ENCODE measurements at regions not wholly inside any gene's neighbourhood (a gene's known extent, or its start where the extent isn't known, plus 50 kb on each side); places are given as distances from the start of the nearest gene placed in this dataset.
"Not testable (repeated sequence)": the region's sequence is repeated elsewhere in the genome, so short reads cannot be mapped to it uniquely, and the experiment has no call there.

DNA sequence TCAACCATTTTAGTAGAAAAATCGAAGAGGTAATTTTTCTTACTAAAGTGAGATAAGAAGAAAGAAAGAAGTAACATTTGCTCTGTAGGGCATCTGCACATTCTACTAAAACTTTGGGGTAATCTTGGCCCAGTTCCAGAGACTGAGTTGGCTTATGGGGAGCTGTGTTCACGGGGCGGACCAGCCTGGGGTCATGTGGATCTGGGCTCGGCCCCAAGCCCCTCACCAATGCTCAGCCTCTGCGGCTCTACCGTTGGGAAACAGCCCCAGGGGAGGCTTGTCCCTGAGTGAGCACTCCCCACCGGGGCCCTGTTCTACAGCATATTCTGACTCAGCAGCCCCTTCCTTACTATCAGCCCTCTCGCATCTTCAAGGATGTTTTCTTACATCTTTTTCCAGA, 132.3 kb downstream of the RTP5 start:
- DNase-seq (ENCODE audit: low spot score): no peak

DNA sequence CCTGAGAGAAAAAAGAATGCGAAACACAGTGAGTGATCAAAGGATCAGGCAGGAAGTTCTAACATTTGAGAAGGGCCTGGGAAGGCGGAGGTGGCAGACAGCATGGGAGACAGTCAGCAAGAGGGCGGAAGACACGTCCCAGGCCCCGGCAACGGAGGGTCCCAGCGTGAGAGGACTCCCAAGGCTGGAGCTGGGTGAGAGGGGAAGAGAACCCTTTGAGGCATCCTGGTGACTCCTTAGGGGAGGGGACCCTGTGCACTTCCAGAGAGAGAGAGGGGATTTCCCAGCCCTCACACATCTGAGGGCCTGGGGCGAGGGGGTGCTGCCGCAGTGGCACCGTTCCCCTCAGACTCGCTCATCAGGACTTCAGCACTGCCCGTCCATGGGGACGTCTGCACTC, 133.4 kb downstream of the RTP5 start:
- DNase-seq (ENCODE audit: low spot score): no peak

DNA sequence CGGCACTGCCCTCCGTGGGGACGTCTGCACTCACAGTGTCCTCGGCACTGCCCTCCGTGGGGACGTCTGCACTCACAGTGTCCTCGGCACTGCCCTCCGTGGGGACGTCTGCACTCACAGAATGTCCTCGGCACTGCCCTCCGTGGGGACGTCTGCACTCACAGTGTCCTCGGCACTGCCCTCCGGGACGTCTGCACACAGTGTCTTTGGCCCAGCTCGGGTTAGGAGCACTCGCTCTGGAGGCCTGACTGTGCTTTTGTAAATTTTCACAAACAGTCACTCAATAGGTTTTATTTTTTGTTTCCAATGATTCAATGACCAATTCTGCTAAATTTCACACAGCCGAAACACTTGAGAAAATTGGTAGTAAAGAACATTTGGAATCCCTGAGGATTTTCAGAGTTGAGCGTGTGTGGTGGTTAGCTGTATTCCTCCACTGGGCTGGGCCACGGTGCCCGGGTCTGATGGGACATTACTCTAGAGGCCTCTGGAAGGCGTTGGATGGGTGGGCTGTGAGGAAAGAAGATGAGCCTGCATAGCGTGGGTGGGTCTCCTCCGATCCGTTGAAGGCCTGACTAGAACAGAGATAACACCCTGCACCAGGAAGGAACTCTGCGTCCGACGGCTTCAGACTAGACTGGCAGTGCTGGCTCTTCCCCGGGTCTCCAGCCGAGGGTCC, 134.8 kb downstream of the RTP5 start:
- no peak for DNase-seq (ENCODE audit: low spot score)

DNA sequence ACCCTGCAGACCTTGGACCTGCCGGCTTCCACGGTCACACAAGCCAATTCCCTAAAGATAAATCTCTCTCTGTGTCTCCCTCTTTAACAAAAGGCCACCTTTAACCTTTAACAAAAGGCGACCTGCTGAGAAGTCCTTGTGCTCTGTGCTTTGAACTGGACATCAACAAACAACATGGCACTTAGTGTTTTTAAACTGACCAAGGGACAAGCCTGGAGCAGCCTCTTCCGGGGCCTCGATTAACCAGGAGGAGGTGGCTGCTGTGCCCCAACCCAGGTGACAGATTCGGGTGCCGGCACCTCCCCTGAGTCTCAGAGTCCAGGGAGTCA, 135.3 kb downstream of the RTP5 start:
- no peak for DNase-seq (ENCODE audit: low spot score)

DNA sequence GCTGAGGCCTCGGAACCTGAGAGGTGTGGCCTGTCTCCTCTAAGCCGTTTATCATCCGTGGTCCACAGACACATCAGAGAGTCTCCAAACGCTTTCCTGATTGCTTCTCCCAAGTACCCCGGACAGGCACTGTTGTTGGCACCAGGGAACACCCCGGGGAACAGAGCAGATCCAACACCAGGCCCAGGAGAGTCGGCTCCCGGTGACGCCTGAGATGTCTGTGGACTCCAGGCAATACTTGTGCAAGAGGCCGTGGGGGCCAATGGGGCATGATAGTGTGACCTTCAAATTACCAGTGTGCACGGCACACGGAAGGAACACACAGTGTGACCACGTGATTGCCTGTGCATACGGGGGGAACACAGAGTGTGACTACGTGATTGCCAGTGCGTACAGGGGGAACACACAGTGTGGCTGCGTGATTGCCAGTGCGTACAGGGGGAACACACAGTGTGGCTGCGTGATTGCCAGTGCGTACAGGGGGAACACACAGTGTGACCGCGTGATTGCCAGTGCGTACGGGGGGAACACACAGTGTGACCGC, 136.6 kb downstream of the RTP5 start:
- not testable (repeated sequence) for DNase-seq (ENCODE audit: low spot score)

DNA sequence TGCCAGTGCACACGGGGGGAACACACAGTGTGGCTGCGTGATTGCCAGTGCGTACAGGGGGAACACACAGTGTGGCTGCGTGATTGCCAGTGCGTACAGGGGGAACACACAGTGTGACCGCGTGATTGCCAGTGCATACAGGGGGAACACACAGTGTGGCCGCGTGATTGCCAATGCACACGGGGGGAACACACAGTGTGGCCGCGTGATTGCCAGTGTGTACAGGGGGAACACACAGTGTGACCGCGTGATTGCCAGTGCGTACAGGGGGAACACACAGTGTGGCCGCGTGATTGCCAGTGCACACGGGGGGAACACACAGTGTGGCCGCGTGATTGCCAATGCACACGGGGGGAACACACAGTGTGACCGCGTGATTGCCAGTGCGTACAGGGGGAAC, 139.4 kb downstream of the RTP5 start:
- peak; percentile 39 for DNase-seq (ENCODE audit: low spot score)

DNA sequence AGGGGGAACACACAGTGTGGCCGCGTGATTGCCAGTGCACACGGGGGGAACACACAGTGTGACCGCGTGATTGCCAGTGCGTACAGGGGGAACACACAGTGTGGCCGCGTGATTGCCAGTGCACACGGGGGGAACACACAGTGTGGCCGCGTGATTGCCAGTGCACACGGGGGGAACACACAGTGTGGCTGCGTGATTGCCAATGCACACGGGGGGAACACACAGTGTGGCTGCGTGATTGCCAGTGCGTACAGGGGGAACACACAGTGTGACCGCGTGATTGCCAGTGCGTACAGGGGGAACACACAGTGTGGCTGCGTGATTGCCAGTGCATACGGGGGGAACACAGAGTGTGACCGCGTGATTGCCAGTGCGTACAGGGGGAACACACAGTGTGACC, 140.3 kb downstream of the RTP5 start:
- not testable (repeated sequence) for DNase-seq (ENCODE audit: low spot score)

DNA sequence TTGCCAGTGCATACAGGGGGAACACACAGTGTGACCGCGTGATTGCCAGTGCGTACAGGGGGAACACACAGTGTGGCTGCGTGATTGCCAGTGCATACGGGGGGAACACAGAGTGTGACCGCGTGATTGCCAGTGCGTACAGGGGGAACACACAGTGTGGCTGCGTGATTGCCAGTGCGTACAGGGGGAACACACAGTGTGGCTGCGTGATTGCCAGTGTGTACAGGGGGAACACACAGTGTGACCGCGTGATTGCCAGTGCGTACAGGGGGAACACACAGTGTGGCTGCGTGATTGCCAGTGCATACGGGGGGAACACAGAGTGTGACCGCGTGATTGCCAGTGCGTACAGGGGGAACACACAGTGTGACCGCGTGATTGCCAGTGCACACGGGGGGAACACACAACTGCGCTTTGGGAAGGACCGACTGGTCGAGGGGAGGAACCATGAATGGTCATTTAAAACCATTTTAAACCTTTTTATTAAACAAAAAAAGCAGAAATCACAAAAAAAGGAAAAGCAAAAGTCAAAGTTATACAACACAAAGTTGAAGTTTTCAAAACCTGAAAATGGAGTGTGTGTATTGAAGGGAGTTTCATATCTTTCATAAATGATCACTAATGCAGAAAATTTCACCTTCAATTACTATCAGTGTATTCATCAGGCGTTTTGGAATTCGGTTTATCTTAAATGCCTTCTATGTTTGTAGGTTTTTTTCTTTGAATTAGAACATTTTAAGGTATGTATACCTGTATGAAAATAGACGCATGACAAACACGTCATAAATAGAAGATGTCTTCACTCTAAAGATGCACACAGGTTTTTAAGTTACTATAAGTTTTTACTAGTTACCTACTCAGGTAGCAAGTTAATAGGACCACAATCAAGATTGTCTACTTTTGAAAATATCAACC, 141.0 kb downstream of the RTP5 start:
- peak; percentile 9 for DNase-seq (ENCODE audit: low spot score)

DNA sequence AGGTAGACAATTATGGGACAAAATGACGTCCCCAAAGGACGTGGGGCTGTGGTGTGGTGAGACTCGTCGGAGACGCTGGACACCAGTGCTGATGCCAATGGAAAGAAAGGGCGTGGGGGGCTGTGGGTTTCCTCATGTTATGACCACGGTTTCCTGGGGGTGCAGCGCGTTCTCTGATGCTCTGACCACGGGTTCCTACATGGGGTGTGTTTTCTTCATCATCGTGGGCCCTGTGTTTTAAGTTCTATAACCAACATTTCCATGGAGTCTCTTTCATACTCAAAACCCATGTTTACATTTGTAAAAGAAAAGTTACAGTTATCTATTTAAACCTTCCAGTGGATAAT, 141.6 kb downstream of the RTP5 start:
- DNase-seq (ENCODE audit: low spot score): peak; percentile 47

DNA sequence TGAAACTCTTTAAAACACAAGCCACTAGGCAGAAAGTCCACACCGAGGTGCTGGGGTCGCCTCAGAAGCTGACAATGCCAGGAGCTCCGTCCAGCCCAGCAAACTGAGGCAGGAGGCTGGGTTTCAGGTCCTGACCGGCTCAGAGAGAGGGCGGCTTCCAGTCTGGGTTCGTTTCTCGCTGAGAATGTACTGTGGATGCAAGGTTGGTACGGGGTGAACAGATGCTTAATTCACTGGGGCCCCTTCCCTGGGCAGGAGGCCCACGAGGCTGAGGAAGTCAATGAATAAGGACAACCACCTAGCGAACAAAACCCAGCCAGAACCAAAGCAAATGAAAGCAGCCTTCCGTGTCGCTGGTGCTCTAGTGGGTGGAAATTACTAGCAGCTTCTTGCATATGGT, 142.0 kb downstream of the RTP5 start:
- DNase-seq (ENCODE audit: low spot score): peak; percentile 60

DNA sequence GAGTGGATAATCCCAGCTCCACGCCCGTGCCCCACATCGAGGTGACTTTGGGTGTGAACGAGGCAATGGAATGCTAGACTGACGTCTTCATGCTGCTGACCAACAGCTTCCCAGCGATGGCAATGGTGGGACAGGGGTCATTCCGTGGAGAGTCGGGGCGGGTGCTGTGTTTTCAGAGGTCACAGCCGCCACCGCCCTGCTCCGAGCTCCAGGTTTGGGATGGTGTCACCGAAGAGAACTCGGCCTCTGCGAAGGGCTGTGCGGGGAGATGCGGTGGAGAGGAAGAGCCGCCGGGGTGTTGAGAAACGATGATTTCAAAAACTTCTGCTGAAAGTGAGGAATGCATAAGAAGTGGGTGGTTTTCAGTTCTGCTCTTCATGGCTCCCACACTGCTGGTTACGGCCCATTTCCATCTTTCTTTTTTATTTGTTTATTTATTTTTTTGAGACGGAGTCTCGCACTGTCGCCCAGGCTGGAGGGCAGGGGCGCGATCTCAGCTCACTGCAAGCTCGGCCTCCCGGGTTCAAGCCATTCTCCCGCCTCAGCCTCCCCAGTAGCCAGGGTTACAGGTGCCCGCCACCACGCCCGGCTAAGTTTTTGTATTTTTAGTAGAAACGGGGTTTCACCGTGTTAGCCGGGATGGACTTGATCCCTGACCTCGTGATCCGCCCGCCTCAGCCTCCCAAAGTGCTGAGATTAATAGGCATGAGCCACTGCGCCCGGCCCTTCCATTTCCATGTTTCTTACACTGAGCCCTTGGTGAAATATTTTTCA, 142.6 kb downstream of the RTP5 start:
- DNase-seq (ENCODE audit: low spot score): peak; percentile 75

DNA sequence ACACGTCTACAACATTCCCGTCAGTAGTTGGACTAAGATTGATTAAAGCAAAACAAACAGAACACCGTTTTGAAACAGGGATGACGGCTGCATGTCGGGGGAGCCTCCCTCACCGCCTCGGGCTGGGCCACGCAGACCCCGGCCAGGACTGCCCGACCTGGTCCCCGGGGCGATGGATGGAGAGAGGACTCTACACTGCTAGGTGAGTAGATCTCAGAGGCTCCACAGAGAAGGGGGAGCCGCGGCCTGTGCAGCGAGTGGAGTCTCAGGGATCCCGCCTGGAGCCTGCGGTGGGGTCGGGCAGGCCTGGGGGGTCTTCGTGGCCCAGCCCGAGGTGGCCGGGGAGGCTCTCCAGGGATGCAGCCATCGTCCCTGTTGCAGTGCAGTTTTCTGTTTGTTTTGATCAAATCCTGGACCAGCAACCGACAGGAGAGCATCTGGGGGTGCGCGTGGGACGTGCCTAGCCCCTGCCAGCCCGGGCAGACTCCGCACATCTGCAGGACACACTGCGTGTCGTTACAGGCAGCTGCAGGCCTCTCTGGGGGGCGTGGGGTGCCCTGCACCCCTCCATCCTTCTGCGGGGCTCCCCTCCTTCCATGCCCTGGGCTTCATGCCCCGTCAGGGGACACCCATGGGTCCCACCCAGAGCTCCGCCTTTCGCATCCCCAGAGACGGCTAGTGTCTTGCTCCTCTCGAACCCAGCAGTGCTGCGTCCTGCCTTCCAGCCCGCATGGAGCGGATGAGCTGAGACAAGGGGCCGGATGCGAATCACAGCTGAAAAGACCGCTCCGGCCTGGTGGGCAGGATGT, 143.6 kb downstream of the RTP5 start:
- DNase-seq (ENCODE audit: low spot score): peak; percentile 76

DNA sequence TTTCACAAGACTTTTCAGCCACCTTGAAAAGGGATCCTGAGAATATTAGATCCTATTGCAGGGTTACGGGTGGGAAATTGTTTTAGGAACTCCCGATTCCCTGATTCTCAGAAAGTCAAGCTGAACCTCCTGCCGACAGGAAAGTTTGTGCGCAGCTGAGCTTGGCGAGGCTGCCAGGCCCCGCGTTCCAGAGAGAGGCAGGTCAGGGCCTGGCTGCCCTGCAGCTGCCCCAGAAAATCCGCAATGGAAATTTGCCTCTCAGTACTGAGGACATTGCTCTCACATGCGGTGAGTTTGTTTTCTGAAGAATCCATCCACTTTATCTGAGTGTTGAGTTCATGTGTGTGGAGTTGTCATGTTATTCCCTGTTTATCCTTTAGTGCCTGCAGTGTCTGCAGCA, 144.2 kb downstream of the RTP5 start:
- DNase-seq (ENCODE audit: low spot score): peak; percentile 68

DNA sequence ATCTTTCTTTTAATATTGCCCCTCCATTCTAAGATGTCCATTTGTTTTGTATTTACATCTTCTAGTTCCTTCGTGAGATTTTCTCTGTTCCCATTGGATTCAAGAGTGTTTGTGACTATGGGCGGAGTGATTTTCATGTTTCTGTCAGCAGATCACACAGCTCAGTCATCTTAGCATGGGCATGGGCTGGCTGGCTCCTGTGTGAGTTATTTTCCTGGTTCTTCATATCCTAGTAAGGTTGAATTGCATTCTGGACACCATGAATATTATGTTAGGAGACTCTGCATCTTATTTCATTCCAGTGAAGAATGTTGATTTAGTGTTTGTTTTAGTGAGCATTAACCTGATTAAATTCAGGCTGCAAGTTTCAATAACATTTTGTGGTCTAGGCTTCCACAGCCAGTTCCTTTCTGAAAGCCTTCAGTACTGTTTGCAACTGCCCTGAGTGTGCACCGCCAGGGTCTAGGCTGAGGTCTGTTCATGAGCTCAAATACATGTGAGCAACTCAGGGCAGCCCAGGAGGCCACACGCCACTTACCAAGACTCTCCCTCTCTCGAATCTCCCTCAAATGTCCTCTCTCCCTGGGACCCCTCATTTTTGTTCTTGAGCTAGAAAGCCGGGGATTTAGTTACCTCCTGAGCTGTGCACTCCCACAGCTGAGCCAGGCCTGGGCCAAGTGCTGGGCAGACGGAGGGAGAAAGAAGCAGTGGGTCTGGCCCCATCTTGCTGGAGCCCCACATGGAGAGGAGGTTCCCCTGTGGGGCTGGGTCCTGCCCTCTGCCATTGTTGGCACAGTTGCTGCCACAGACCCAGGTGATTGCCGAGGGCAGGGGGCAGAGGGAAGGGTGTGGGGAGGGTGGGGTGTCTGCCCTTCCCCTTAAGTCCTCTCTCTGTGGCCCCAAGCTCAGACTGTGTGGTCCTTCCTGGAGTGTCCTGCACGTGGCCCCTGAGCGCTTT, 145.9 kb downstream of the RTP5 start:
- peak; percentile 57 for DNase-seq (ENCODE audit: low spot score)

DNA sequence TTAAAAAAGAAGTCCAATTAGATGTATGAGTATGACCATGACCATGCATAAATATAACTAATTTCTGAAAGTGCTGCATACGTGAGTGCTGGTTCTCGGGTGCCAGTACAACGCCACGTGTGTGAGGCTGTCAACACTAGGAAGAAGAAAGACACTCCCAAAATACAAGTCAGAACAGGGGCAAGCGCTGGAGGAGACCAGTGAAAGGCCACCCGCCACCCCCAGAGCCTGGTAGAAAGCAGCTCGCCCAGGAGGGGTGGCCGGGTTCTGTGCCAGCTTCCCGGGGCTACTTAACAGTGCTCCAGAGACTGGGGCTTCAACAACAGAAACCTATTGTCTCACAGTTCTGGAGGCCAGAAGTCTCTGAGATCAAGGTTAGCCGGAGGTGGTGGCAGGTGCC, 147.6 kb downstream of the RTP5 start:
- no peak for DNase-seq (ENCODE audit: low spot score)

DNA sequence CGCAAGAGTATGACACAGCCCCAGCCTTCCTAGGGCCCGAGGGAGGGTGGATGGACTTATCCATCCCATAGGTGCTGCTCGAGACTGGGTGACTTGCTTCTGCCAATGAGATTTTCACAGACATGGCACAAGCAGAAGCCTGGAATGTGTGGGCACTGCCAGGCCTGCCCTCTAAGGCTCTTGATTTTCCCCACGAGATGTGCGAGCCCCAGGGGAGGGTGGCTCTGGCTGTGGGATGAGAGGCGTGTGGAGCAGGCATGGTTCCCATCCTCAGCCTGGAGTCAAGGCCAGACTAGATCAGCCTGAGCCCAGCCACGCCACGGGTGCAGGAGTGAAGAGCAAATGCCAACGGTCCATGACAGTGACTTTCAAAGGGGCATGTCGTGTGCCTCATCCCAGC, 148.9 kb downstream of the RTP5 start:
- not testable (repeated sequence) for DNase-seq (ENCODE audit: low spot score)

DNA sequence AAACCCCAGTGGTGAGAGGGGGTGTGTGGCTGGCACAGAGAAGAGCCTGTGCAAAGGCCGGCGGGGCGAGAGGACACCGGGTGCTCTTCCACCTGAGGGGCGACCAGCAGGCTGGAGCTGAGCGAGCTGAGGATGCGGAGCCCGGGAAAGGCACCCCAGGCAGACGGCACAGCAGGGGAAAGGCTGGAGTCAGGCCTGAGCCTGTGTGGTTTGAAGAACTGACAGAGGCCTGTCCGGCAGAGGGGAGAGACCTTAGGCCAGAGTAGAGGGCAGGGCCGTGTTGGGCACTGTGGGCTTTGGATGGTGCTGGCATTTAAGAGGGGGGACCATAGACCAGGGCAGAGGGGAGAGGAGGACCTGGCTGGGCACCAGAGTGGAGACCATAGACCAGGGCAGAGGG, 149.8 kb downstream of the RTP5 start:
- no peak for DNase-seq (ENCODE audit: low spot score)

DNA sequence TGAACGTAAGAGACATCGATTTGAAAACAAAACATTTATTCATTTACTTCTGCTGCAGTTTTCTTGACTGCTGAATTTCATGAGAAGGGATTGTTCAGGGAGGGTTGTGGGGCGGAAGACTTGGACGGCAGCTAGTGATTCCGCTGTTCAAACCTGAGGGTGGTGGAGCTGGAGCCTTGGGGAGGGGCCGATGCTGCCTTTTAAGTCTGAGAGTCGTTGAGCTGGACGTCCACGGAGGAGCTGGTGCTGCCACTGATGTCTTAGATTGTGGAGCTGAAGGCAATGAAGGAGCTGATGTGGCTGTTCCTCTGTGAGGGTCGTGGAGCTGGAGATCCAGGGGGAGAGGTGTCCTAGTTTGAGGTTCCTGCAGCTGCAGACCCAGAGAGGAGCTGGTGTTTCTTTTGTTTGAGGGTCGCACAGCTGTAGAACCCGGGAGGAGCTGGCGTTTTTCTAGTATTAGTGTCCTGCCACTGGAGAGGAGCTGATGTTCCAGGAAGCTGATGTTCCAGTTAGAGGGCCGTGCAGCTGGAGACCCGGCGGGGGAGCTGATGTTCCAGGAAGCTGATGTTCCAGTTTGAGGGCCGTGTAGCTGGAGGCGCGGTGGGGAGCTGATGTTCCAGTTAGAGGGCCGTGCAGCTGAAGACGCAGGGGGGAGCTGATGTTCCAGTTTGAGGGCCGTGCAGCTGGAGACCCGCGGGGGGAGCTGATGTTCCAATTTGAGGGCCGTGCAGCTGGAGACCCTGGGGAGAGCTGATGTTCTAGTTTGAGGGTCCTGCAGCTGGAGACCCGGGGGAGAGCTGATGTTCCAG, 150.9 kb downstream of the RTP5 start:
- DNase-seq (ENCODE audit: low spot score): no peak
